ENCODE measurements at regions not wholly inside any gene's neighbourhood (a gene's known extent, or its start where the extent isn't known, plus 50 kb on each side); places are given as distances from the start of the nearest gene placed in this dataset.
"Not testable (repeated sequence)": the region's sequence is repeated elsewhere in the genome, so short reads cannot be mapped to it uniquely, and the experiment has no call there.

- no peak for DNase-seq
Observed at GRCh38 chr7:46607176-46607575, 686.1 kb upstream of the IGFBP3 start.

DNA sequence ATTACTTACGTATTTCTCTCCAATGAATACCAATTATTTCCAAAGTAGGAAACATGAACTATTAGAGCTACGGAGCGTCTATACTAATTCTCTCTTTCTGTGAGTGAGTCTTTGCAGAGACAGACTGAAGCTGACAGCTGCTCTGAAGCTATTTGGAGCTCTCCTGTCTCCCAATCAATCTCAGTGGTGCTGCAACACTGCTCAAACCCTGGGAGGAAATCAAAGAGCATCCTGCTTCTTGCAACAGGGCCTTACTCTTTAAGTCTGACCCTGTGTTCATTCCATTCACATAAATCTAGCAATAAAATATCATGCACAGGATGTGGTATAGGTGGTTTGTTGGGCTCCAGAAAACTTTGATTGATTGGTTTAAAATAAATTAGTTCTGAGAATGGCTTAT, 685.7 kb upstream of the IGFBP3 start:
- no peak for DNase-seq

DNA sequence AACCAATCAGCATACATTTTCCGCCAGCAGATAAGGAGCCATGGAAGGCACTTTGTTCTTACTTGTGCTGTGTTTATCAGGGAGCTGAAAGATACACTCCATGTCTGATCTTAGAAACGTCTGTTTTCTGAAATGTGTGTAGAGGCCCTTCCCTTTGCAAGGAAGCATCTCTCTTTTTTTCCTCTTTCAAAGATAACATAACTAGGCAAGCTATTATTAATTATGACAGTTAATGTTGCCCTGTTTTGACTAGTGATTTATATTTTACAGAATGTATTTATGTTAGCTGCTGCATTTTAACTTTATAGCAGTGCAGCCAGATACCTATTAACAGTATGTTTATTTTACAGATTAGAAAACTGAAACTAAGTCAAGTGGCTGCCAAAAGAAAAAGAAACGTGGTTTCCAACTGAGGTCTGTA, 683.2 kb upstream of the IGFBP3 start:
- no peak for DNase-seq

DNA sequence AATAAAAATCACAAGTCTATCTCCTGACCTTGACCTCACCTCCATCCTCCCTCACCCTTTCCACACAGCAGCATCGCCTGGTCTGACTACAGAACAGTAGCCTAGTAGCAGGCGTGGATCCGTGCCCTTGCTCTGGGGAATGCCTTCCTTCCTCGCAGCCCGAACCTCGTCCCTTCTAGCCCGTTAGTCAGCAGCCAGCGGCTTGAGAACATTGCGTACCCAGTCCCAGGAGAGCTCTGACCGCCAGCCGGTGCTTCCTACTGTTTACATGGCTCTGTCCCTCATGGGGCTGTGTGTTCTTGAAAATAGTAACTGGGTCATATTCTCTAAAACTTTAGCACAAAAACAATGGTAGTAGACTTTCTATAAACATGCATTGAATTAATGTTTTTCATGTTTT, 682.7 kb upstream of the IGFBP3 start:
- no peak for DNase-seq

DNA sequence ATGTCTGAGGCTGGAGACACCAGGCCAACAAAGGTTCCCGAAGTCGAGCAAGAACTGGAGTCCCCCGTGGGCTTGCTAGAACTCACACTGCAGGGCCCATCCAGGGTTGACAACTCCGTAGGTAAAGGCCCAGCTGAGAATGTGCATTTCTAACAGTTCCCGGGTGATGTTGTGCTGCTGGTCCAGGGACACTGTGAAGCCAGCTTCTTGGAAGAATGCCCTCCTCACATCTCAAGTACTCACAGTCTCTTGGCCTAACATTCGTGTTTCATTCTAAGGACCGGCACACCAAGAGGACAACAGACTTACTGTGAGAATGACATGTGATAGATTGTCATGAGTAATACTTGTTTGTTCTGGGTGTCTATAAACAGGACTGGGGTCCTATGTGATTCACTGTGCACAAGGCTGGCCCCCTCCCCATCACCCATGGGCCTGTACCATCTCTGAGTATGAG, 682.3 kb upstream of the IGFBP3 start:
- no peak for DNase-seq

DNA sequence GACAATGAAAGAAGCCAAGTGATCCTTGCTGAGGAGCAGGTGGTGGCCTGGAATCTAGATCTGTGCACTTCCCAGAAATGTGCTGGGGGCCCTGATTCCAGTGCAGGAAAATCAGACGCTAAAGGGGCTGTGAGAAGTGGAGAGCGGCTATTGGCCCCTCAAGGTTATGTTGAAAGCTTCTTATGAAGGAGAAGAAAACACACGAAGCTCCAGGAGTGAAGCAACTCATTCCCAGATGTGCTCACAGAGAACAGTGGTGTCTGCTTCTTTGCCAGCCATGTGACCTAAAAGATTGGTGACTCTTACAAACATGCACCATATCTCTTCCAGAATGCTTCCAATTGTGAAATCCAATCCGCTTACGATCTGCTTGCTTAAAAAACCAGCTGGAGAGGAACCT, 679.3 kb upstream of the IGFBP3 start:
- DNase-seq: no peak

GRCh38 chr7:46594831-46595230, 673.8 kb upstream of the IGFBP3 start:
- not testable (repeated sequence) for DNase-seq

- not testable (repeated sequence) for DNase-seq
Observed at GRCh38 chr7:46590918-46591905, 670.1 kb upstream of the IGFBP3 start.

DNA sequence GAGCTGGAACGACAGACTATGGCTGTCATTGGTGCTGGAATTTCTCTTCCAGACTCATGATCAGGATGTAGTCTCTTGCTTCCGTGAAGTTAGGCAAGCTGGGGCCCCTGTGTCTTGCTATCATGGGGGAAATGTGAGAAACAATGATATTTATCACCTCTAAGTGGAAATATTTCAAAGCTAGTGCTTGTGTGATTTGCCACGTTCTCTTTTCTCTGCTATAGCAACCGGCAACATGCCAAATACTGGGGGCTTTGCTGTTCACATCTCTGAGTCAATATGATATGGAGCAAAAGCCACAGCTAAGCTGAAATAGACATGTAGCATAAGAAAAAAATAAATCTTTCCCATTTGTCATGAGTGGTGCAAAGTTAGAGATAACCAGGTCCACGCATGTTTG, 668.2 kb upstream of the IGFBP3 start:
- DNase-seq: no peak

DNA sequence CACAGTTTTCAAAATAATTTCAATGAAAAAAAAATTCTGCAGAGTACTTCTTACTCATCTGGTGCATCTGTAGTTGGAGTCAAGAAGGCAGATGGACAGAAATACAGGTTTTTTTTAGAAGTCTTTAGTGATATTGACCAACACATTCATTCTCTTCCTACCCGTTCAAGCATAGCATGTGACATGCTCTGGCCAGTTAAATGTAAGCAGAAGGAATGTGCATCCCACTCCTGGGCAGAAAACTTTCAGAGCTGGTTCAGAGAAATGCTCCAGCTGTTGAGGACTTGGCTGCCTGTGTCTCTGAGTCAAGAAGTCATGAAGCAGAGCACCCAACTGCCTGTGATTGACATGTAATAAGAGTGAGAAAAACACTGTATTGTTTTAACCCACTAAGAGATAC, 665.3 kb upstream of the IGFBP3 start:
- no peak for DNase-seq

DNA sequence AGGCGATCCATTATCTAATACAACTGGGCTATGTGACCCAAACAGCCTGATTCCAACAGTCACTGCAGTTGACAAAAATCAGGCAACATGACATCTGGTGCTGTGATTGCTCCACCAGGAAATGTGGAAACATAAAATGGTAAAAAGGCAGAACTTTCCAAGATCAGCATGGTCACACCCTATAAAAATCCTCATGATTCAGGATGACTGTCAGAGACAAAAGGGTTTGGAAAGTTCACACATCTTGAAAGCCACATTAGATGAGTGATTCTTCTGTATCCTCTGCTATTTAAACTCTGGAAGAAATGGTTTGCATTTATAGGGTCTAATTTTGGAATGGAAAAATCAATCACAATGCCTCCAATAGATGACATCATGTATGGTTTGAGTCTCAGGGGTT, 662.6 kb upstream of the IGFBP3 start:
- no peak for DNase-seq

DNA sequence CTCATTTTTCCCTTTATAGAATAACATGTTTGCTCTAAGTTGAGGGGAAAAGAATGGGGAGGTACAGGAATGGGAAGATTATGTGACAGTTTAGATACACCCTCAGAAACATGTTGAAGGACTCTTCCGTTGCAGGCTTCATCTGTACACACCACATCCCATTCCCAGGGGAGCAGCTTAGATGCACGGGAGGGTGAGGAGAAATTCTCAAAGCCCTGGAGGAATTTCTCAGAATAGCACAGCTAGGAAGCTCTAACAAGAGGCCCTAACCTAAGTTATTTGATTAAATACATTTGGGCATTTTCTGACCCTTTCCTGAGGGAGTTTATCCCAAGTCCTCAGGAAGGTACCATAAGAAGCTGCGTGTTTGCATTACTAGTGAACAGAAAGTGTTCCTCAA, 660.2 kb upstream of the IGFBP3 start:
- no peak for DNase-seq

DNA sequence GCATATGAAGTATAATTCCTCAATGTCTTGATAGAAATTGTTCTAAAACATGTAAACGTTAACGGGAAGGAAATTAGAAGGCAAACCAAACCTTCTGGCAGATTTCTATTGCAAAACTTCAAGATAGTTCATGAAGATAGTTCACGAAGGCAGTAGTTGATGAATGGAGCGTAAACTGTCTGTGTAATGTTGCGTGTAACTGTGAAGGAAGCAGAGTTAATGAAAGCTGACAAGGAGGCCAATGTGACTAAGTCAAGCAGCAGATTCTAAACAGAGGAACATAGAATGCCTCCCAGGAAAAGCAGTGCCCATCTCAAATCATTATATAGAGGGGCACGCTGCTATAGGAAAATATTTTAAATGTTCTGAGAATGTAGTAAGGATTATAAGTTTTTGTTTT, 659.7 kb upstream of the IGFBP3 start:
- DNase-seq: no peak

- DNase-seq: no peak
Observed at GRCh38 chr7:46577394-46577793, 656.3 kb upstream of the IGFBP3 start.

GRCh38 chr7:46576950-46577349, 655.9 kb upstream of the IGFBP3 start:
- DNase-seq: no peak

DNA sequence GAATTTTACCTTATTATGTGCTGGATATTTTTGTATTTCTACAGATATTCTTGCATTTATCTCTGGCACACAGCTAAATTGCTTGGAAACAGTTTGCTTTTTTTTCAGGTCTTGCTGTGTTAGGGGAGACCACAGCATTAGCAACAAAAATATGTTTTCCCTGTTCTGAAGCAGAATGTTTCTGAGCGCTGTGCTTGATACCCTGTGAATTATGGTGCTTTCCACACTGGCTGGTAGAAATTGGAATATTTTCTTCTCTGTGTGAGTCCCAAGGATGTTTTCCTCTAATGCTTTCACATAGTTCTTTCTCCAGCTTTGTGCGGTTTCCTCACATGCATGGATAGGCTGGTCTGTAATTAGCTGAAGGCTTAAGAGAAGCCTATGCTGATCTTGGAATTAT, 651.6 kb upstream of the IGFBP3 start:
- no peak for DNase-seq

- DNase-seq: no peak
Observed at GRCh38 chr7:46571996-46572395, 650.9 kb upstream of the IGFBP3 start.

DNA sequence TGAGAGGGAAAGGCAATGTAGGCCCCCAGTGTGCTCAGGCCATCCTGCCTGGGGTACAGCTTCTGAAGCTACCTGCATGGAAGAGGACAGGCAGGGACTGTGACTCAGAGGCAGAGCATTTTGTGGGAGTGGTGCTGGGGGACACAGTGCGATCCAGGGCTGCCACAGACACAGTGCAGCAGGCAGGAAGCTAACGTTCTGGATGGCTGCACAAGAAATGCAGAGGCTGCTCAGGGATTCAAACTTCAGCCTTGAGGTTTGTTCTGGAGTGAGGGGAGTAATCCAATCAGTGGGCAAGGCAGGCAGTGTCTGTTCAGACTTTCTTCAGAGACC, 648.0 kb upstream of the IGFBP3 start:
- no peak for DNase-seq

DNA sequence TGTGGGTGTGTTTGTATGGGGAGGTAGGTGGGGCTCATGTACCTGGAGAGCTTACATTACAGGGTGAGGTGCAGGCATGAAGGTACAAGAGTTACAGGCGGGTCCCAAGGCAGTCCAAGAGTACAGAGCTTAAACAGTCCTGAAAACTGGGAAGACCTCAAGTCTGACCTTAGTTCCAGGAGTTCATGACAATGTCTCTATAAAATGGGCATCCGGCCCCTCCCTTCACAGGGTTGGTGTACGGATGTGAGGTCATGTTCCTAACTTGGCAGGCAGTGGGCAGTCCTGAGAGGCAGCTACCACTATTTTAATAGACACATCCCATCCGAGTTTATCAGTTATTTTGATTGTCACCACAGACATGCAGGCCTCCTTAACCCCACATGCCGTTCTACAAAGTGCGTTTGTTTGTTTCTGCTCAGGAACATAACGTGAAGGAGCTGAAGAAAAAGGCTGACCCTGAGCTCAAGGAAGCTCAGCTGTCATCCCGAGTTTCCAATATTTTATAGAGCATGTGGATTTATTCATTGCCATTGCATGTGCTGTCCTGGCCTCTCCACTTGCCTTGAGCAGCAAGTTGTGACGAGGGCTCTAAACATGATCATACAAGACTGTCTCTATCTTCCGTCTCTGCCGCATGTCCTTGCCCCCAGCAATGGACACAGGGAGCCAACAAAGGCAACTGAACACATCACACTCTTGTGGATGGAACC, 647.5 kb upstream of the IGFBP3 start:
- DNase-seq: no peak

GRCh38 chr7:46567858-46568257, 646.8 kb upstream of the IGFBP3 start:
- no peak for DNase-seq

- DNase-seq: no peak
Observed at GRCh38 chr7:46566097-46566774, 645.2 kb upstream of the IGFBP3 start.

DNA sequence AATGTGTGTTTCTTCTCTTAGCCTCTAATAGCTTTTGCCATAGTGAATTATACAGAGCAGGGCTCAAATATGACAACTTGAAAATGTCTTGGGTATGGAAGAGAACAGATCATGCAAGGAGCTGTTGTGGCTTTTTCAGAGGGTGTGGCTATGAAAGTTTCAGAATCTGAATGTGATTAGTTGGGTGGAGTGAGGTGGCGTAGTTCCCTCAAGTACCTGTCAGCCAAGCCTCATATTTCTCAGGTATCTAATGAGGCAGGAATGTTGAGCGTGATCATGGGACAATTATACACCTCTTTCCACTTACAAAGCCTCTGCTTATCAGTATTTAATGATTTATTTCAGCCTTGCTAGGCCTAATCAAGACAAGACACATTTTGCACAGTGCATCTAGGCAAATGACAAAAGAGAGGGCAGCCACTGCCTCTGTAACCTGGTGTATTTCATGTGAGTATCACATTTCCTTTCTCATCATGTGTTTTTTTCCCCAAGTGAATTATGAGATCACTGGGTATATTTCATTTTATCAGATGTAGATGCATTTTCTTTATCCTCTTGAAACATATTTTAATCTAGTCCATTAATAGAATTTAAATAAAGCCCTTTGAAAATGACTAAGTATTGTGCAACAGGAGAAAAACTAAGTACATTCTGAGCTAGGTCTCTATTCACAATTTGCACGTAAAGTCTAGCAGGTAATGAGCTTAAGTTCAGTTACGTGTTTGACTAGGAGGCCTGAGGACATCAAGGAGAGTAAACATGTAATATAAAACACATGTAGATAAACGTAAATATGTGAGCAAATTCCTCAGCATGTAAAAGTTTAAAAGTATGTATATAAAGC, 644.4 kb upstream of the IGFBP3 start:
- no peak for DNase-seq

Measured in 8988T (cell line).